ENCODE measurements at regions not wholly inside any gene's neighbourhood (a gene's known extent, or its start where the extent isn't known, plus 50 kb on each side); places are given as distances from the start of the nearest gene placed in this dataset.

DNA sequence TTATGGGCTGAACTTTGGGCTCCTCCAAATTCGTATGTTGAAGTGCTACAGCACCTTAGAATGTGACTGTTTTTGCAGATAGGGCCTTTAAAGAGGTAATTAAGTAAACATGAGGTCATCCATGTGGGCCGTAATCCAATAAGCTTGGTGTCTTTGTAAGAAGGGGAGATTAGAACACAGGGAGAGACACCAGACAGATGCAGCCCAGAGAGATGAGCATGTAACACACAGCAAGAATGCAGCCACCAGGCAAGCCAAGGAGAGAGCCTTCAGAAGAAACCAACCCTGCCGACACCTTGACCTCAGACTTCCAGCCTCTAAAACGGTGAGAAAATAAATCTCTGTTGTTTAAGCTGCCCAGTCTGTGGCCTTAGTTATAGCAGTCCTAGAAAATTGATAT lies 74.3 kb downstream of the HRH4 start:
- Histone ChIP-seq H2BK5ac (ENCODE audit: low read depth, low read length, poor library complexity, severe bottlenecking) (no peak overlapping the region), H4K20me1 (ENCODE audit: insufficient read depth, low read length) (no peaks in the 10 kb centered on the region), H4K5ac (ENCODE audit: low read depth, low read length) (no peak overlapping the region), H3K27me3 (ENCODE audit: control insufficient read depth, insufficient read depth, low read length) (peaks cover 18% of the 10 kb centered on the region), H3K18ac (ENCODE audit: low read depth, low read length) (no peak overlapping the region), H2BK20ac (ENCODE audit: low read depth, low read length) (no peak overlapping the region), H3K79me1 (ENCODE audit: low read depth in 1 of 2, low read length in 2 of 2) (no peaks in the 10 kb centered on the region), H4K91ac (ENCODE audit: insufficient read depth, low read depth, low read length) (no peak overlapping the region), H3K27ac (ENCODE audit: insufficient read depth, low read length) (no peak overlapping the region), H3K23ac (ENCODE audit: low read depth, low read length) (no peak overlapping the region), H3K4me2 (ENCODE audit: low read depth, low read length) (no peak overlapping the region), H3K4me3 (ENCODE audit: insufficient read depth, low read depth, low read length) (no peak overlapping the region), H4K8ac (ENCODE audit: low read depth in 2 of 2, low read length in 2 of 2) (no peak overlapping the region), H3K9me1 (ENCODE audit: insufficient read depth, low read length) (peaks cover 6% of the 10 kb centered on the region), H2BK15ac (ENCODE audit: low read depth, low read length) (no peak overlapping the region), H3K14ac (replicated peaks; ENCODE audit: low read depth, low read length) (no peak overlapping the region), H2AK9ac (replicated peaks; ENCODE audit: low read depth, low read length, poor library complexity) (no peak overlapping the region), H2BK120ac (ENCODE audit: low read depth, low read length) (no peak overlapping the region), H3K36me3 (ENCODE audit: control insufficient read depth, insufficient read depth, low read length) (no peaks in the 10 kb centered on the region), H2AFZ (replicated peaks; ENCODE audit: low read length, poor library complexity) (no peak overlapping the region), H3K4ac (ENCODE audit: low read depth, low read length) (no peak overlapping the region), H3K9me3 (ENCODE audit: control insufficient read depth, insufficient read depth, low read length) (no peaks in the 10 kb centered on the region), H3K9ac (ENCODE audit: low read depth, low read length) (no peak overlapping the region), H2AK5ac (ENCODE audit: low read depth, low read length) (no peak overlapping the region), H3K4me1 (ENCODE audit: control insufficient read depth, insufficient read depth, low read length) (0 out of 2 replicates have a peak, but pooled peaks cover 2% of the 10 kb centered on the region), H3K56ac (ENCODE audit: extremely low read depth, insufficient read depth, low read length) (no peak overlapping the region)
- ChIA-PET POLR2A (ENCODE audit: unreplicated experiment) (no interaction called here), CTCF (no interaction called here)
- in situ Hi-C loops (cut with MboI; ENCODE audit: low sequenced_read_pairs) (no loop called here), intact Hi-C loops (cut with micrococcal nuclease) (no loop called here), dilution Hi-C loops (cut with HindIII; ENCODE audit: low sequenced_read_pairs, unreplicated experiment) (no loop called here)
- ATAC-seq (ENCODE audit: low read depth) (no peak), DNase-seq (no peak)
- no TSS peak for BruUV-seq (replicated peaks)
- WGBS, 2 experiments (ENCODE audit: extremely low coverage in 2 of 2, insufficient read length in 1 of 2), result 100% methylated on average over 1 of the region's 4 CpGs; no CpG with 5 or more reads in 1 of the 2 experiments
- TF ChIP-seq RCOR1 (IDR thresholded peaks at IDR 0.05; ENCODE audit: insufficient replicate concordance, low read length) (no peak), FOS (IDR thresholded peaks at IDR 0.05; ENCODE audit: low read depth, low read length) (no peak), CEBPB (IDR thresholded peaks at IDR 0.05; ENCODE audit: low read depth, low read length) (no peak), CHD1 (IDR thresholded peaks at IDR 0.05; ENCODE audit: low read depth, low read length) (no peak), MAFK (IDR thresholded peaks at IDR 0.05; ENCODE audit: low read depth, low read length) (no peak), POLR2A (IDR thresholded peaks at IDR 0.05; ENCODE audit: low read depth, low read length) (no peak), BHLHE40 (IDR thresholded peaks at IDR 0.05; ENCODE audit: low read depth, low read length) (no peak)
- TF ChIP-seq, protein P1, sequence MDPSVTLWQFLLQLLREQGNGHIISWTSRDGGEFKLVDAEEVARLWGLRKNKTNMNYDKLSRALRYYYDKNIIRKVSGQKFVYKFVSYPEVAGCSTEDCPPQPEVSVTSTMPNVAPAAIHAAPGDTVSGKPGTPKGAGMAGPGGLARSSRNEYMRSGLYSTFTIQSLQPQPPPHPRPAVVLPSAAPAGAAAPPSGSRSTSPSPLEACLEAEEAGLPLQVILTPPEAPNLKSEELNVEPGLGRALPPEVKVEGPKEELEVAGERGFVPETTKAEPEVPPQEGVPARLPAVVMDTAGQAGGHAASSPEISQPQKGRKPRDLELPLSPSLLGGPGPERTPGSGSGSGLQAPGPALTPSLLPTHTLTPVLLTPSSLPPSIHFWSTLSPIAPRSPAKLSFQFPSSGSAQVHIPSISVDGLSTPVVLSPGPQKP (IDR thresholded peaks at IDR 0.05; ENCODE audit: borderline replicate concordance, low read depth, low read length), result no peak
